ENCODE measurements at regions not wholly inside any gene's neighbourhood (a gene's known extent, or its start where the extent isn't known, plus 50 kb on each side); places are given as distances from the start of the nearest gene placed in this dataset.

- no peak overlapping the region for H2AFZ ChIP-seq (ENCODE audit: low read depth)
- H3F3A ChIP-seq (replicated peaks; ENCODE audit: insufficient read depth) = peaks cover 7% of the 10 kb centered on the region
- DNase-seq = no peak
- no peak overlapping the region for H3K4me3 ChIP-seq (ENCODE audit: low read depth in 2 of 2, low read length in 1 of 2)
- no peak overlapping the region for H3K4me2 ChIP-seq
- no peaks in the 10 kb centered on the region for H4K20me1 ChIP-seq (ENCODE audit: insufficient read depth)
- H3K27ac ChIP-seq (ENCODE audit: low read depth in 2 of 2, low read length in 1 of 2) = no peak overlapping the region
- no peak for TF ChIP-seq RFX5 (IDR thresholded peaks at IDR 0.05; ENCODE audit: low read length)
- peaks cover 36 to 48% of the 10 kb centered on the region in 2 experiments for H3K36me3 ChIP-seq (replicated peaks in 1 of 2; ENCODE audit: control insufficient read depth in 1 of 2, insufficient read depth in 2 of 2, low read length in 1 of 2)
- H3K9ac ChIP-seq = no peak overlapping the region
- ChIA-PET CTCF (no interaction called here), POLR2A (no interaction called here)
- no peaks in the 10 kb centered on the region; a peak in 1 of 4 replicates for H3K4me1 ChIP-seq (ENCODE audit: control insufficient read depth in 1 of 2, insufficient read depth in 2 of 2, low read depth in 1 of 2, low read length in 1 of 2)
- H3K9me2 ChIP-seq = no peaks in the 10 kb centered on the region
- H3K27me3 ChIP-seq (ENCODE audit: insufficient read depth) = no peaks in the 10 kb centered on the region
- whole genome bisulfite sequencing (ENCODE audit: low lambda C conversion rate) = 100% methylated on average over 1 of the region's 1 CpG
- H3K79me2 ChIP-seq (ENCODE audit: insufficient read depth) = peaks cover 10% of the 10 kb centered on the region; the same call in 1 of the 2 replicates
- no peaks in the 10 kb centered on the region for H3K9me3 ChIP-seq
Observed at GRCh38 chr5:146254223-146254622, 50.8 kb downstream of the RBM27 start.

- no peaks in the 10 kb centered on the region for H4K20me1 ChIP-seq (ENCODE audit: insufficient read depth)
- H3K9ac ChIP-seq = no peak overlapping the region
- H3K27me3 ChIP-seq (ENCODE audit: insufficient read depth) = no peaks in the 10 kb centered on the region
- DNase-seq = no peak
- peaks cover 59 to 74% of the 10 kb centered on the region in 2 experiments for H3K36me3 ChIP-seq (replicated peaks in 1 of 2; ENCODE audit: control insufficient read depth in 1 of 2, insufficient read depth in 2 of 2, low read length in 1 of 2)
- no peak for TF ChIP-seq FOXM1 (IDR thresholded peaks at IDR 0.05; ENCODE audit: low read depth)
- TF ChIP-seq JUND (IDR thresholded peaks at IDR 0.05) = no peak
- TF ChIP-seq NFIC (IDR thresholded peaks at IDR 0.05; ENCODE audit: borderline replicate concordance) = no peak
- TF ChIP-seq MXI1 (IDR thresholded peaks at IDR 0.05; ENCODE audit: low read depth, low read length) = no peak
- no peak for TF ChIP-seq CTCF (IDR thresholded peaks at IDR 0.05)
- no peak for TF ChIP-seq NRF1 (IDR thresholded peaks at IDR 0.05; ENCODE audit: low read depth, low read length)
- TF ChIP-seq YY1 (IDR thresholded peaks at IDR 0.05; ENCODE audit: low read depth) = no peak
- TF ChIP-seq ZBTB33 (IDR thresholded peaks at IDR 0.05; ENCODE audit: borderline replicate concordance, low read depth) = no peak
- no peak for TF ChIP-seq POLR2AphosphoS5 (IDR thresholded peaks at IDR 0.05; ENCODE audit: low read depth, low read length)
- no peak for TF ChIP-seq MAX (IDR thresholded peaks at IDR 0.05; ENCODE audit: low read depth)
- no peak for TF ChIP-seq USF1 (IDR thresholded peaks at IDR 0.05; ENCODE audit: borderline replicate concordance, low read depth)
- TF ChIP-seq GABPA (IDR thresholded peaks at IDR 0.05; ENCODE audit: low read depth) = no peak
- TF ChIP-seq GATA2 (CRISPR knock-in tag; IDR thresholded peaks at IDR 0.05) = no peak
- TF ChIP-seq TAF1 (IDR thresholded peaks at IDR 0.05; ENCODE audit: borderline replicate concordance, low read depth, low read length) = no peak
- TF ChIP-seq RAD21 (IDR thresholded peaks at IDR 0.05; ENCODE audit: low read length) = no peak
- POLR2A ChIA-PET = no interaction called here
- no peaks in the 10 kb centered on the region for H3K9me2 ChIP-seq
- CTCF ChIA-PET = interaction anchor here (1.2 kb wide), 1 partner anchor 142 kb away, joined by 3 read pairs; no protein-coding TSS in a partner anchor
- H3F3A ChIP-seq (replicated peaks; ENCODE audit: insufficient read depth) = peaks cover 8% of the 10 kb centered on the region
- H2AFZ ChIP-seq (ENCODE audit: low read depth) = no peak overlapping the region
- H3K79me2 ChIP-seq (ENCODE audit: insufficient read depth) = no peaks in the 10 kb centered on the region
- H3K4me2 ChIP-seq = no peak overlapping the region
- no peaks in the 10 kb centered on the region for H3K9me3 ChIP-seq
- H3K4me1 ChIP-seq (ENCODE audit: control insufficient read depth in 1 of 2, insufficient read depth in 2 of 2, low read depth in 1 of 2, low read length in 1 of 2) = no peaks in the 10 kb centered on the region
- H3K27ac ChIP-seq (ENCODE audit: low read depth in 2 of 2, low read length in 1 of 2) = no peak overlapping the region
- no peak overlapping the region for H3K4me3 ChIP-seq (ENCODE audit: low read depth in 2 of 2, low read length in 1 of 2)
Observed at GRCh38 chr5:146273109-146273508, 65.5 kb upstream of the POU4F3 start.
